ENCODE measurements at regions not wholly inside any gene's neighbourhood (a gene's known extent, or its start where the extent isn't known, plus 50 kb on each side); places are given as distances from the start of the nearest gene placed in this dataset.

- TF ChIP-seq CTCF (IDR thresholded peaks at IDR 0.05): no peak
- no peak for TF ChIP-seq EP300 (IDR thresholded peaks at IDR 0.05)
- TF ChIP-seq POLR2A (IDR thresholded peaks at IDR 0.05): no peak
- TF ChIP-seq POLR2AphosphoS5 (IDR thresholded peaks at IDR 0.05): no peak
Observed at GRCh38 chrY:12444200-12444599, 256.8 kb upstream of the USP9Y start.

Measured in stomach (tissue), 4 donors.